Esophagus muscularis mucosa (tissue), 3 donors: ENCODE measurements at regions not wholly inside any gene's neighbourhood (a gene's known extent, or its start where the extent isn't known, plus 50 kb on each side); places are given as distances from the start of the nearest gene placed in this dataset.

Source experiments
- CTCF ChIP-seq, 3 experiments: fragments of 200-600 bp in 2 of 3; fragments of 450-650 bp in 1 of 3; sonication (generic) in 2 of 3; IDR thresholded peaks; one replicate each; pipeline ENCODE4 v1.5.1; 2017 to 2019; ENCODE audit warnings: antibody characterized with exemption in 3 of 3, mild to moderate bottlenecking in 2 of 3, moderate library complexity in 1 of 3
- EP300 ChIP-seq: sonication (generic); formaldehyde crosslinking; IDR thresholded peaks from one replicate; pipeline ENCODE4 v1.6.1; 2017; ENCODE audit warnings: antibody characterized with exemption

- no peak for TF ChIP-seq CTCF (IDR thresholded peaks at IDR 0.05)
- no peak for TF ChIP-seq EP300
Observed at GRCh38 chr15:66620744-66621344, 55.0 kb upstream of the LCTL start.
